Breast epithelium (tissue), 4 donors: ENCODE measurements at regions not wholly inside any gene's neighbourhood (a gene's known extent, or its start where the extent isn't known, plus 50 kb on each side); places are given as distances from the start of the nearest gene placed in this dataset.

Experiments
- DNase-seq, 2 donors: peaks; one replicate each; pipeline ENCODE4 v3.0.0-alpha.2; 2019; ENCODE audit warnings: low spot score in 2 of 2
- H3K27ac ChIP-seq, 2 donors: fragments of 200-600 bp; sonication (generic) in 1 of 2; one replicate each; pipeline ENCODE4 v1.5.1; 2016 to 2019; ENCODE audit warnings: mild to moderate bottlenecking in 1 of 2
- H3K27me3 ChIP-seq, 2 donors: fragments of 200-600 bp; sonication (generic) in 1 of 2; one replicate each; pipeline versions ENCODE4 v1.5.1 to v1.6.0; 2017 to 2019; ENCODE audit warnings: control low read depth in 1 of 2, mild to moderate bottlenecking in 1 of 2
- H3K36me3 ChIP-seq: fragments of 200-600 bp; one replicate; pipeline ENCODE4 v1.5.1; 2019
- H3K4me1 ChIP-seq, 2 donors: fragments of 200-600 bp; sonication (generic); one replicate each; pipeline ENCODE4 v1.5.1; 2016 to 2019; ENCODE audit warnings: control low read depth in 1 of 2
- H3K4me3 ChIP-seq, 3 donors: fragments of 200-600 bp; sonication (generic); 1 replicate in 2 of 3; 2 replicates in 1 of 3; pipeline ENCODE4 v1.5.1; 2016 to 2019; ENCODE audit warnings: mild to moderate bottlenecking in 3 of 3, moderate library complexity in 2 of 3
- H3K9me3 ChIP-seq, 2 donors: fragments of 200-600 bp; sonication (generic) in 1 of 2; one replicate each; pipeline ENCODE4 v1.5.1; 2016 to 2019; ENCODE audit warnings: control low read depth in 1 of 2
- POLR2A ChIP-seq: fragments of 450-650 bp; IDR thresholded peaks from one replicate; pipeline ENCODE4 v1.6.1; 2016; ENCODE audit warnings: antibody characterized with exemption, mild to moderate bottlenecking, moderate library complexity
- POLR2AphosphoS5 ChIP-seq, 3 donors: sonication (generic); formaldehyde crosslinking; IDR thresholded peaks; one replicate each; pipeline ENCODE4 v1.6.1; 2017; ENCODE audit warnings: antibody characterized with exemption in 3 of 3
- intact Hi-C: fragments of 100-400 bp; cut with DNase I; formaldehyde crosslinking; loops from one replicate; pipeline ENCODE4 v1.15.1; 2023; ENCODE audit warnings: low total_unique reads
- TF ChIP-seq, protein P1 (sequence below), 3 donors: fragments of 450-650 bp; IDR thresholded peaks; one replicate each; pipeline ENCODE4 v1.5.1; 2016 to 2017; ENCODE audit warnings: antibody characterized with exemption in 3 of 3, mild to moderate bottlenecking in 3 of 3, moderate library complexity in 3 of 3

DNA sequence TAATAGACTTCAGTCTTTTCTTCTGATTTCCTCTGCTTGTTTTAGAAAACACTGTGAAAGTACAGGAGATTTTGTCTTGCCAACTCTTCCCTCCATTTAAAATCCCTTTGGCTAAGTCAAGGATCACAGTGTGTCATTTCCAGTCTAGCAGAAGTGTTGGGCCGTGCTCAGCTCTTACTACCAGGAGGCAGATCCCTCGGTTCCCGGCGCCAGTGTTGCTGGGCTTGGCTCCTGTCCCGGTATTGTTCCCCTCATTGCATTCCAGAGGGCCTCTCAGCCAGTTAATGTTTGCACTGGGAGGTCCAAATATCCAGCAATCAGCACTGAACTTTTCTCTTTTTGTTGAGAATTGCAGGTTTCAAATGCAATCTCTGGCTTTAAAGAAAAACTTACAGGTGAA lies 612.1 kb upstream of the MGMT start:
- peaks cover 5 to 6% of the 10 kb centered on the region in 2 donors for H3K4me1 ChIP-seq
- peak overlapping the region in 1 of 2 donors; percentile 67 for H3K27ac ChIP-seq
- intact Hi-C loops, result no loop called here

GRCh38 chr10:128855618-128856428 lies 611.2 kb upstream of the MGMT start:
- H3K4me1 ChIP-seq, result peaks cover 5 to 6% of the 10 kb centered on the region in 2 donors
- no peak for DNase-seq
- H3K4me3 ChIP-seq, result no peak overlapping the region
- no peaks in the 10 kb centered on the region for H3K36me3 ChIP-seq
- H3K9me3 ChIP-seq, result no peaks in the 10 kb centered on the region
- no peaks in the 10 kb centered on the region for H3K27me3 ChIP-seq
- H3K27ac ChIP-seq, result peak overlapping the region in 1 of 2 donors; percentile 19
- no peak for TF ChIP-seq POLR2AphosphoS5 (IDR thresholded peaks at IDR 0.05)
- TF ChIP-seq POLR2A, result no peak
- TF ChIP-seq, protein P1, sequence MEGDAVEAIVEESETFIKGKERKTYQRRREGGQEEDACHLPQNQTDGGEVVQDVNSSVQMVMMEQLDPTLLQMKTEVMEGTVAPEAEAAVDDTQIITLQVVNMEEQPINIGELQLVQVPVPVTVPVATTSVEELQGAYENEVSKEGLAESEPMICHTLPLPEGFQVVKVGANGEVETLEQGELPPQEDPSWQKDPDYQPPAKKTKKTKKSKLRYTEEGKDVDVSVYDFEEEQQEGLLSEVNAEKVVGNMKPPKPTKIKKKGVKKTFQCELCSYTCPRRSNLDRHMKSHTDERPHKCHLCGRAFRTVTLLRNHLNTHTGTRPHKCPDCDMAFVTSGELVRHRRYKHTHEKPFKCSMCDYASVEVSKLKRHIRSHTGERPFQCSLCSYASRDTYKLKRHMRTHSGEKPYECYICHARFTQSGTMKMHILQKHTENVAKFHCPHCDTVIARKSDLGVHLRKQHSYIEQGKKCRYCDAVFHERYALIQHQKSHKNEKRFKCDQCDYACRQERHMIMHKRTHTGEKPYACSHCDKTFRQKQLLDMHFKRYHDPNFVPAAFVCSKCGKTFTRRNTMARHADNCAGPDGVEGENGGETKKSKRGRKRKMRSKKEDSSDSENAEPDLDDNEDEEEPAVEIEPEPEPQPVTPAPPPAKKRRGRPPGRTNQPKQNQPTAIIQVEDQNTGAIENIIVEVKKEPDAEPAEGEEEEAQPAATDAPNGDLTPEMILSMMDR (IDR thresholded peaks at IDR 0.05), result no peak
- intact Hi-C loops, result no loop called here

More for the DNA sequence above, 612.1 kb upstream of the MGMT start:
- Histone ChIP-seq H3K9me3 (no peaks in the 10 kb centered on the region), H3K36me3 (no peaks in the 10 kb centered on the region), H3K4me3 (no peak overlapping the region), H3K27me3 (no peaks in the 10 kb centered on the region)
- DNase-seq, result peak; percentile 75 to 83
- peak in 2 of 3 donors; percentile 42 to 69 for TF ChIP-seq POLR2AphosphoS5 (IDR thresholded peaks at IDR 0.05)
- TF ChIP-seq POLR2A, result no peak

- intact Hi-C loops, result no loop called here
- no peak overlapping the region for H3K4me3 ChIP-seq
These were observed 607.2 kb upstream of the MGMT start for GRCh38 chr10:128859738-128860386.

GRCh38 chr10:128860574-128860973 lies 606.5 kb upstream of the MGMT start:
- Histone ChIP-seq H3K4me3 (no peak overlapping the region), H3K4me1 (no peaks in the 10 kb centered on the region), H3K9me3 (no peaks in the 10 kb centered on the region), H3K27me3 (no peaks in the 10 kb centered on the region), H3K36me3 (no peaks in the 10 kb centered on the region), H3K27ac (no peak overlapping the region)
- DNase-seq, result no peak
- intact Hi-C loops, result no loop called here
- TF ChIP-seq POLR2AphosphoS5 (IDR thresholded peaks at IDR 0.05) (no peak), POLR2A (no peak)
- TF ChIP-seq, protein P1 (IDR thresholded peaks at IDR 0.05), result no peak

More at GRCh38 chr10:128859738-128860386, 607.2 kb upstream of the MGMT start:
- H3K9me3 ChIP-seq, result no peaks in the 10 kb centered on the region
- DNase-seq, result no peak
- H3K36me3 ChIP-seq, result no peaks in the 10 kb centered on the region
- no peaks in the 10 kb centered on the region for H3K27me3 ChIP-seq
- no peak for TF ChIP-seq POLR2AphosphoS5 (IDR thresholded peaks at IDR 0.05)
- TF ChIP-seq, protein P1 (IDR thresholded peaks at IDR 0.05), result peak; percentile 11 to 21 (median 15)
- no peak overlapping the region for H3K27ac ChIP-seq
- peaks cover 0 to 2% of the 10 kb centered on the region in 2 donors for H3K4me1 ChIP-seq

DNA sequence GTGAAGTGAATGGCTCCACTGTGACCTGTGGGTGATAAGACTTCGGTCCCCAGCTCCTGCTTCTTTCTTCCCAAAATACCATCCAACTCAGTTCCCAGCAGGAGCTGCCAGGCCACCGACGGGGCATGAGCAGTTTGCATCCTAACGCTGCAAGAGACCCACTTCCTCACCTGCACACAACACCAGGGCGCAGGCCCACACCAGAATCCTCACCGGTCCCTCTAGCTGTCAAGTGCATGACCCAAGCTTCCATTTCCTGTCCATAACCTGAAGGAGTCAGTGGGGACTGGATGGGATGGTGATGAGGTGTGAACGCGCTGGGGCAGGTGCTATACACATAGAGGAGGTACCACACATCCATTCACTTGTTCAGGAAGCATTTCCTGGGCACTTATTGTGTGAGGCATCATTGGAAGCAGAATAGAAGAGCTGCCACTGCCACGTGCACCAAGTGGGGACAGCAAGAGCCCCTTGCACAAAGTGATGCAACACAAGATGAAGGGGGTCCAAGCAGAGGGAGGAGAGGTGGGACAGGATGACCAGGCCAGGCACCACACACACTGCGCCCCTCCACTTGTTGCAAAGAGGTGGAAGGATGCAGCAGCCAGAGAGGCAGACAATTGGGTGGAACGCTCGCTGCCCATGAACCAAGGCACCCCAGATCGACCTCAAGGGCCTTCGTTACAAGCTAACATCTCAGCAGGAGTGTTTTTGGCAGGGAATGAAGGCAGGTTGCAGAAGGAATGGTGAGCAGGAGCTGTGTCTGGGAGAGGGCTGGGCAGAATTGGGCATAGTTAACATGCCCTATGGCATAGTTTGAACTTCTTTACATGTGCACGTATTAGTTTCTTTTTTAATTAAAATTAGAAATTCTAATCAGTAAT lies 605.8 kb upstream of the MGMT start:
- H3K4me3 ChIP-seq, result no peak overlapping the region
- H3K36me3 ChIP-seq, result no peaks in the 10 kb centered on the region
- no peak for TF ChIP-seq POLR2A
- TF ChIP-seq POLR2AphosphoS5 (IDR thresholded peaks at IDR 0.05), result no peak
- TF ChIP-seq, protein P1 (IDR thresholded peaks at IDR 0.05), result no peak
- H3K27me3 ChIP-seq, result no peaks in the 10 kb centered on the region
- DNase-seq, result no peak
- no peaks in the 10 kb centered on the region for H3K9me3 ChIP-seq
- no peaks in the 10 kb centered on the region for H3K4me1 ChIP-seq
- intact Hi-C loops, result no loop called here
- no peak overlapping the region for H3K27ac ChIP-seq
